SK-N-MC (cell line): ENCODE measurements at regions not wholly inside any gene's neighbourhood (a gene's known extent, or its start where the extent isn't known, plus 50 kb on each side); places are given as distances from the start of the nearest gene placed in this dataset.
"Not testable (repeated sequence)": the region's sequence is repeated elsewhere in the genome, so short reads cannot be mapped to it uniquely, and the experiment has no call there.

ENCODE experiments used
- DNase-seq: peaks from one replicate; pipeline ENCODE4 v3.0.0-alpha.2; 2011; ENCODE audit warnings: low read depth, low spot score
- H3K27ac ChIP-seq: fragments of 200-600 bp; sonication (generic); 2 replicates; pipeline ENCODE4 v1.5.1; 2016; ENCODE audit warnings: mixed run types
- H3K36me3 ChIP-seq: fragments of 200-600 bp; sonication (generic); 2 replicates; pipeline ENCODE4 v1.6.1; 2017; ENCODE audit warnings: antibody characterized with exemption, low read length, mixed read lengths; ENCODE audit not compliant: insufficient read depth
- H3K4me3 ChIP-seq: fragments of 200-600 bp; sonication (generic); 2 replicates; pipeline ENCODE4 v1.5.1; 2016
- H3K9ac ChIP-seq: fragments of 200-600 bp; sonication (generic); 2 replicates; pipeline ENCODE4 v1.8.0; 2017; ENCODE audit warnings: mixed run types, mixed read lengths; ENCODE audit not compliant: insufficient read length
- H3K9me3 ChIP-seq: fragments of 200-600 bp; sonication (generic); 2 replicates; pipeline ENCODE4 v1.6.1; 2017; ENCODE audit warnings: low read depth, mild to moderate bottlenecking, antibody characterized with exemption, low read length, moderate library complexity, mixed read lengths
- EZH2 ChIP-seq: fragments of 200-600 bp; sonication (generic); IDR thresholded peaks from one replicate; pipeline ENCODE4 v1.6.1; 2017; ENCODE audit warnings: antibody characterized with exemption
- FOXP2 ChIP-seq: optimal IDR thresholded peaks from 2 replicates; pipeline ENCODE3; 2011; ENCODE audit warnings: mild to moderate bottlenecking, moderate library complexity; ENCODE audit not compliant: insufficient read depth; ENCODE audit errors: extremely low read length, control extremely low read depth
- POLR2AphosphoS5 ChIP-seq: IDR thresholded peaks from 2 replicates; pipeline ENCODE4 v1.6.1; 2012; ENCODE audit warnings: mild to moderate bottlenecking, low read depth, low read length, borderline replicate concordance

DNA sequence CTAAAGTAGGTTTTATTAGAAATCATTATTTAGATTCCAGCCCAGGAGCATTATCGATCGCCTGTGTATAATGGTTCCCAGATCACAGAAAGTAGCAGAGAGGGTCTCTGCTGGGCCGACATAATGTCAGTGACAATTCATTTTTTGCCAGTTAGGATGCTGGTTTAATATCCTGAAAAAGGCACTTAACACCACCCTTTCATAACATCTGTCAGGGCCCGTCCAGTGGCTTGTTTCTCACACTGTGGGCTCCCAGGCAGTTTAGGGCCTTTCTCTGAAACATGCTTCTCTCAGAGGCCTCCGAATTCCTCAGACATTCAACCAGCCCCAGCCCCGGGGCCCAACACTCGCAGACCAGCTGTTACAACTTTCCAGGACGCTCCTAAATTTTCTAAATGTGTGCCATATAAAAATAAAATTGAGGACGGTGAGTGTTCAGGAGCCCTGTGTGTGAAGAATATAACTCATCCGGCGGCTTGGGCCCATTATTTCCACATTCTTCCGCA is 108.6 kb upstream of the EYA4 start:
- H3K9me3 ChIP-seq = no peaks in the 10 kb centered on the region
- H3K27ac ChIP-seq = 0 out of 2 replicates have a peak overlapping the region, but pooled peaks have one; percentile 58
- TF ChIP-seq FOXP2 (no peak), POLR2AphosphoS5 (no peak), EZH2 (no peak)

GRCh38 chr6:133136177-133136880 is 104.8 kb upstream of the EYA4 start:
- Histone ChIP-seq H3K27ac (peak overlapping the region; percentile 30), H3K9ac (peak overlapping the region; percentile 56), H3K4me3 (peak overlapping the region; percentile 40), H3K36me3 (no peaks in the 10 kb centered on the region), H3K9me3 (no peaks in the 10 kb centered on the region; the same call in 1 of the 2 replicates)
- DNase-seq = no peak
- no peak for TF ChIP-seq EZH2
- no peak for TF ChIP-seq POLR2AphosphoS5
- no peak for TF ChIP-seq FOXP2

More for the DNA sequence above, 108.6 kb upstream of the EYA4 start:
- DNase-seq = no peak
- H3K36me3 ChIP-seq = no peaks in the 10 kb centered on the region
- H3K9ac ChIP-seq = peak overlapping the region; percentile 38
- no peak overlapping the region for H3K4me3 ChIP-seq

GRCh38 chr6:133147470-133148184 is 93.5 kb upstream of the EYA4 start:
- not testable (repeated sequence) for H3K27ac ChIP-seq, H3K36me3 ChIP-seq, H3K9me3 ChIP-seq, H3K9ac ChIP-seq, H3K4me3 ChIP-seq, DNase-seq

DNA sequence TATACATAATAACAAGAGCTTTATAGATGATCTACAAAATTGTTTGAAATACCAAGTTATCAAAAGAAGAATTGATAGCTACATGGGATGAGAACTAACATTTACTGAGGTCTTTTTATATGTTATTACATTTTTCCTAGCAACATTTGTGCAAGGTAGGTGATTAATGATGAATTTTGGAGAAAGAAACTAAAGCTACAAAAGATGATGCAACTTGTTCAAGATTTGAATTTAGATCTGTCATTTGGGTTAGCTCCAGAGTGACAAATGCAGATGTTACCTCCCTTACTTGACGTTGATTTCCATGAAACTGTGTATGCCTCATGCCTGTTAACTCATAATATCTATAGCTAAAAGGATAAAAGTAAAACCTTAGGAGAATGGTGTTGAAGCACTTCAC is 84.5 kb upstream of the EYA4 start:
- Histone ChIP-seq H3K27ac (no peak overlapping the region), H3K9me3 (no peaks in the 10 kb centered on the region), H3K4me3 (no peak overlapping the region), H3K36me3 (no peaks in the 10 kb centered on the region), H3K9ac (no peak overlapping the region)
- TF ChIP-seq EZH2 = no peak
- TF ChIP-seq FOXP2 = no peak
- no peak for TF ChIP-seq POLR2AphosphoS5
- no peak for DNase-seq

- H3K9ac ChIP-seq = no peak overlapping the region
- peak overlapping the region; percentile 12; the same call in 1 of the 2 replicates for H3K27ac ChIP-seq
- H3K36me3 ChIP-seq = no peaks in the 10 kb centered on the region
- H3K9me3 ChIP-seq = no peaks in the 10 kb centered on the region
- TF ChIP-seq EZH2 (no peak), FOXP2 (no peak), POLR2AphosphoS5 (no peak; the same call in 1 of the 2 replicates)
- H3K4me3 ChIP-seq = peak overlapping the region; percentile 32; the same call in 1 of the 2 replicates
- DNase-seq = no peak
Measured at GRCh38 chr6:133157995-133158394, 83.2 kb upstream of the EYA4 start.

GRCh38 chr6:133159255-133159795 is 81.8 kb upstream of the EYA4 start:
- TF ChIP-seq FOXP2 (no peak), POLR2AphosphoS5 (no peak), EZH2 (no peak)
- no peaks in the 10 kb centered on the region for H3K9me3 ChIP-seq
- peak overlapping the region; percentile 51 for H3K4me3 ChIP-seq
- H3K36me3 ChIP-seq = no peaks in the 10 kb centered on the region
- peak; percentile 44 for DNase-seq
- H3K27ac ChIP-seq = peak overlapping the region; percentile 89
- H3K9ac ChIP-seq = no peak overlapping the region

DNA sequence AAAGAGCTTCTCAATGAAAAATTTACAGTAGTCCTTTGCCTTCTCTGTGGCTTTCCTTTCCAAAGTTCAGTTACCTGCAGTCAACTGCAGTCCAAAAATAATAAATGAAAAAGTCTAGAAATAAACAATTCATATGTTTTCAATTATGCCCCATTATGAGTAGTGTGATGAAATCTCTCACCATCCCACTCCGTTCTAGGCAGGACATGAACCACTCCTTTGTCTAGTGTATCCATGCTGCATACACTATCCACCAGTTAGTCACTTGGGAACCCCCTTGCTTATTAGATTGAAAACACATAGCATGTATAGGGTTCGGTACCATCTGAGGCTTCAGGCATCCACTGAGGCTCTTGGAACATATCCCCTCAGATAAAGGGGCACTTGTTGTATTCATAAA is 80.6 kb upstream of the EYA4 start:
- DNase-seq = no peak
- Histone ChIP-seq H3K27ac (peak overlapping the region; percentile 15), H3K9ac (no peak overlapping the region), H3K4me3 (peak overlapping the region; percentile 34), H3K36me3 (no peaks in the 10 kb centered on the region), H3K9me3 (no peaks in the 10 kb centered on the region)
- TF ChIP-seq POLR2AphosphoS5 (no peak), FOXP2 (no peak)

DNA sequence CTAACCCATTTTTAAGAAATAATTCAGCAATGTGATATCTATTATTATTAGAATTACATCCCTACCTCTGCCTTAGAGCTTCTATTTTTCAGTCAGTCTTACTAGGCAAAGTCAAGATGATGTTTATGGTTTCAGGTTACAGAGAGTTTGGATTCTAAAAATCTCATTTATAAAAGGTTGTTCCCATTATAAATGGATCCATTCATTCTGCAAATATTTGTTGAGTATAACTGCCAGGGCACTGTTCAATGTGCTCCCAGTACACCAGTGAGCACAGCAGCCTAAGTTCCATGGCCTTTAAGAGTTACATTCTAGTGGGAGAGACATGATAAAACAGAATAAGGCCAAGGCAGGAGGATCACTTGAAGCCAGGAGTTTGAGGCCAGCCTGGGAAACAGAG is 75.9 kb upstream of the EYA4 start:
- Histone ChIP-seq H3K36me3 (no peaks in the 10 kb centered on the region), H3K4me3 (no peak overlapping the region), H3K9me3 (no peaks in the 10 kb centered on the region), H3K9ac (no peak overlapping the region), H3K27ac (peak overlapping the region; percentile 17; the same call in 1 of the 2 replicates)
- no peak for DNase-seq
- TF ChIP-seq EZH2 = no peak
